ENCODE measurements at regions not wholly inside any gene's neighbourhood (a gene's known extent, or its start where the extent isn't known, plus 50 kb on each side); places are given as distances from the start of the nearest gene placed in this dataset.

GRCh38 chr7:25642849-25643248, 414.6 kb upstream of the NPVF start:
- DNase-seq = no peak

- no peak for DNase-seq
These were observed 415.0 kb upstream of the NPVF start for GRCh38 chr7:25643286-25643685.

GRCh38 chr7:25643770-25644394, 415.6 kb upstream of the NPVF start:
- no peak for DNase-seq

GRCh38 chr7:25646726-25647413, 418.6 kb upstream of the NPVF start:
- DNase-seq = no peak

- DNase-seq = no peak
These were observed 419.6 kb upstream of the NPVF start for GRCh38 chr7:25647872-25648271.

- DNase-seq = no peak
These were observed 424.1 kb upstream of the NPVF start for GRCh38 chr7:25652366-25652765.

GRCh38 chr7:25653384-25653783, 425.1 kb upstream of the NPVF start:
- DNase-seq = no peak

- no peak for DNase-seq
These were observed 427.8 kb upstream of the NPVF start for GRCh38 chr7:25656071-25656470.

GRCh38 chr7:25656581-25657026, 428.3 kb upstream of the NPVF start:
- DNase-seq = peak; percentile 16 to 28

- DNase-seq = no peak
These were observed 430.1 kb upstream of the NPVF start for GRCh38 chr7:25658375-25658774.

- DNase-seq = no peak
These were observed 431.6 kb upstream of the NPVF start for GRCh38 chr7:25659841-25660240.

GRCh38 chr7:25662841-25663800, 434.8 kb upstream of the NPVF start:
- no peak for DNase-seq

GRCh38 chr7:25663877-25664276, 435.6 kb upstream of the NPVF start:
- no peak for DNase-seq

GRCh38 chr7:25664593-25664992, 436.3 kb upstream of the NPVF start:
- DNase-seq = no peak

GRCh38 chr7:25665374-25665773, 437.1 kb upstream of the NPVF start:
- no peak for DNase-seq

GRCh38 chr7:25665903-25666670, 437.8 kb upstream of the NPVF start:
- DNase-seq = no peak

GRCh38 chr7:25666671-25667060, 438.4 kb upstream of the NPVF start:
- no peak for DNase-seq

- no peak for DNase-seq
These were observed 441.0 kb upstream of the NPVF start for GRCh38 chr7:25669281-25669781.

GRCh38 chr7:25669961-25670841, 441.9 kb upstream of the NPVF start:
- DNase-seq = no peak

GRCh38 chr7:25671111-25671510, 442.8 kb upstream of the NPVF start:
- no peak for DNase-seq

GRCh38 chr7:25672496-25672895, 444.2 kb upstream of the NPVF start:
- DNase-seq = no peak

All from NCI-H2081 (cell line).